GM12878 (cell line): ENCODE measurements at regions not wholly inside any gene's neighbourhood (a gene's known extent, or its start where the extent isn't known, plus 50 kb on each side); places are given as distances from the start of the nearest gene placed in this dataset.

Experiments used
- ATAC-seq: fragments of 200-7000 bp; cut with Tn5 transposase; 3 replicates; pipeline ENCODE4 v1.9.1; 2020; ENCODE audit warnings: mild to moderate bottlenecking, moderate library complexity
- BruUV-seq: library from RNA; stranded (reverse); fragments of 400-500 nt; replicated peaks from 2 replicates; lab custom pipeline; 2021; lab: Mats Ljungman, UMichigan
- CTCF ChIA-PET: fragments of 300-600 bp; sonication (Branson Sonifier 250); formaldehyde crosslinking; extraction: SDS; loops from one replicate; lab custom pipeline; 2021; ENCODE audit warnings: inconsistent platforms; lab: Yijun Ruan, JAX
- POLR2A ChIA-PET: fragments of 350-600 bp; formaldehyde crosslinking; extraction: SDS; loops from one replicate; lab custom pipeline; 2021; ENCODE audit warnings: inconsistent platforms; lab: Charles Lee
- RAD21 ChIA-PET: fragments of 300-600 bp; sonication (Branson Sonifier 250); formaldehyde crosslinking; loops from one replicate; lab custom pipeline; 2023; ENCODE audit warnings: antibody characterized with exemption; ENCODE audit not compliant: unreplicated experiment; lab: Charles Lee
- SMC1A ChIA-PET: fragments of 300-600 bp; sonication (Branson Sonifier 250); formaldehyde crosslinking; loops from one replicate; lab custom pipeline; 2023; ENCODE audit not compliant: unreplicated experiment, uncharacterized antibody; lab: Charles Lee
- DNase-seq: peaks from one replicate; pipeline ENCODE4 v3.0.0-alpha.2; 2011; ENCODE audit warnings: low read depth, low spot score
- FAIRE-seq: peaks from 3 replicates; lab custom pipeline; 2011; peaks lifted over from hg19 to GRCh38; lab: Jason Lieb, UNC
- H2AFZ ChIP-seq: 2 replicates; pipeline ENCODE4 v1.6.0; 2011; ENCODE audit warnings: low read depth, low read length, control low read depth; ENCODE audit not compliant: control insufficient read depth
- H3K27ac ChIP-seq: 2 replicates; pipeline ENCODE4 v1.5.1; 2011; ENCODE audit warnings: control low read depth; ENCODE audit not compliant: control insufficient read depth, insufficient read depth
- H3K27me3 ChIP-seq, 2 experiments: replicated peaks in 1 of 2; 2 replicates each; pipeline versions ENCODE4 v1.6.0 to v1.6.1; 2011; ENCODE audit warnings: low read length in 1 of 2; ENCODE audit not compliant: control insufficient read depth in 2 of 2, insufficient read depth in 2 of 2
- H3K36me3 ChIP-seq, 2 experiments: 2 replicates each; pipeline ENCODE4 v1.5.1; 2011; ENCODE audit warnings: low read length in 1 of 2; ENCODE audit not compliant: control insufficient read depth in 2 of 2, insufficient read depth in 2 of 2
- H3K4me1 ChIP-seq: 2 replicates; pipeline ENCODE4 v1.6.1; 2011; ENCODE audit warnings: mild to moderate bottlenecking, low read length, moderate library complexity, mixed read lengths; ENCODE audit not compliant: control insufficient read depth, insufficient read depth
- H3K4me2 ChIP-seq: 2 replicates; pipeline ENCODE4 v1.6.0; 2011; ENCODE audit warnings: control low read depth; ENCODE audit not compliant: control insufficient read depth, insufficient read depth
- H3K4me3 ChIP-seq: fragments of 200-600 bp; sonication (generic); 2 replicates; pipeline ENCODE4 v1.5.1; 2016
- H3K79me2 ChIP-seq: 2 replicates; pipeline ENCODE4 v1.6.0; 2011; ENCODE audit warnings: low read length; ENCODE audit not compliant: control insufficient read depth, insufficient read depth
- H3K9ac ChIP-seq: 2 replicates; pipeline ENCODE4 v1.8.0; 2011; ENCODE audit warnings: low read length, control low read depth, mixed read lengths; ENCODE audit not compliant: control insufficient read depth, insufficient read depth
- H3K9me3 ChIP-seq: replicated peaks from 3 replicates; pipeline ENCODE4 v1.5.1; 2011; ENCODE audit warnings: mild to moderate bottlenecking, low read length; ENCODE audit not compliant: control insufficient read depth, insufficient read depth
- H4K20me1 ChIP-seq: 2 replicates; pipeline ENCODE4 v1.6.0; 2011; ENCODE audit not compliant: control insufficient read depth, insufficient read depth
- ATF2 ChIP-seq: IDR thresholded peaks from 2 replicates; pipeline ENCODE4 v1.6.1; 2012; ENCODE audit warnings: low read length, inconsistent platforms
- ATF7 ChIP-seq: fragments of 450-650 bp; IDR thresholded peaks from 2 replicates; pipeline ENCODE4 v1.6.1; 2016; ENCODE audit warnings: low read depth, mild to moderate bottlenecking
- CEBPB ChIP-seq, 2 experiments: fragments of 150-350 bp in 1 of 2; IDR thresholded peaks; 2 replicates each; pipeline ENCODE4 v1.6.1; 2012 to 2014; ENCODE audit warnings: low read depth in 2 of 2, low read length in 2 of 2, borderline replicate concordance in 1 of 2, inconsistent platforms in 1 of 2
- IRF3 ChIP-seq: fragments of 450-650 bp; IDR thresholded peaks from 2 replicates; pipeline ENCODE4 v1.6.1; 2014; ENCODE audit warnings: mild to moderate bottlenecking
- IRF5 ChIP-seq: fragments of 450-650 bp; IDR thresholded peaks from 2 replicates; pipeline ENCODE4 v1.6.1; 2017; ENCODE audit warnings: borderline replicate concordance
- NFXL1 ChIP-seq: fragments of 450-650 bp; IDR thresholded peaks from 2 replicates; pipeline ENCODE4 v1.6.1; 2017; ENCODE audit warnings: antibody characterized with exemption, mild to moderate bottlenecking, borderline replicate concordance
- PKNOX1 ChIP-seq: fragments of 450-650 bp; IDR thresholded peaks from 2 replicates; pipeline ENCODE4 v1.6.1; 2016; ENCODE audit warnings: mild to moderate bottlenecking
- PRDM15 ChIP-seq: fragments of 450-650 bp; formaldehyde crosslinking; IDR thresholded peaks from 2 replicates; pipeline ENCODE4 v1.4.0; 2020; ENCODE audit warnings: mild to moderate bottlenecking, moderate library complexity
- STAT1 ChIP-seq: fragments of 450-650 bp; conservative IDR thresholded peaks from 2 replicates; pipeline ENCODE4 v1.6.1; 2014; ENCODE audit warnings: antibody characterized with exemption, mild to moderate bottlenecking
- TARDBP ChIP-seq: IDR thresholded peaks from 2 replicates; pipeline ENCODE4 v1.6.1; 2016; ENCODE audit warnings: borderline replicate concordance
- ZBTB11 ChIP-seq: fragments of 450-650 bp; formaldehyde crosslinking; IDR thresholded peaks from 2 replicates; pipeline ENCODE4 v1.5.0; 2022; ENCODE audit warnings: mild to moderate bottlenecking, missing genetic modification characterization
- WGBS: methylation state at CpG from one replicate; pipeline ENCODE4 v1.1.6; 2016; ENCODE audit warnings: low lambda C conversion rate; ENCODE audit not compliant: insufficient replicate concordance, insufficient coverage; ENCODE audit errors: missing lambda C conversion rate; 5-methylcytosine and 5-hydroxymethylcytosine counted together
- in situ Hi-C: fragments of 300-500 bp; cut with MboI; formaldehyde crosslinking; loops from 9 replicates; pipeline ENCODE4 v1.14.3; 2018; ENCODE audit warnings: mixed read lengths
- intact Hi-C: fragments of 100-400 bp; cut with micrococcal nuclease; formaldehyde crosslinking; loops from one replicate; pipeline ENCODE4 v1.14.2; 2022; ENCODE audit not compliant: unreplicated experiment

- no peak overlapping the region for H3K27ac ChIP-seq
- CTCF ChIA-PET = no interaction called here
- DNase-seq (no peak), FAIRE-seq (no peak), ATAC-seq (no peak)
- H3K36me3 ChIP-seq = no peaks in the 10 kb centered on the region
- SMC1A ChIA-PET = no interaction called here
- H3K9ac ChIP-seq = no peak overlapping the region
- H3K9me3 ChIP-seq = no peaks in the 10 kb centered on the region; the same call in 2 of the 3 replicates
- no peaks in the 10 kb centered on the region for H3K27me3 ChIP-seq
- intact Hi-C loops = no loop called here
- H3K4me3 ChIP-seq = no peak overlapping the region
- no peaks in the 10 kb centered on the region for H3K79me2 ChIP-seq
- no TSS peak for BruUV-seq
- no peak overlapping the region for H2AFZ ChIP-seq
- 34% methylated on average over 2 of the region's 2 CpGs for WGBS
- no peak overlapping the region for H3K4me2 ChIP-seq
- no peaks in the 10 kb centered on the region for H4K20me1 ChIP-seq
- in situ Hi-C loops = no loop called here
- RAD21 ChIA-PET = no interaction called here
- POLR2A ChIA-PET = no interaction called here
- H3K4me1 ChIP-seq = no peaks in the 10 kb centered on the region
- TF ChIP-seq ZBTB11 (no peak), NFXL1 (no peak), IRF3 (no peak), ATF7 (no peak), PRDM15 (CRISPR knock-in tag) (no peak), TARDBP (no peak), STAT1 (no peak), PKNOX1 (no peak), CEBPB (IDR thresholded peaks at IDR 0.05; ENCODE audit: borderline replicate concordance in 1 of 2, low read depth in 2 of 2, low read length in 2 of 2) (no peak), IRF5 (no peak), ATF2 (no peak)
Observed at GRCh38 chrX:42237956-42238355, 314.6 kb upstream of the CASK start.
